ENCODE measurements at regions not wholly inside any gene's neighbourhood (a gene's known extent, or its start where the extent isn't known, plus 50 kb on each side); places are given as distances from the start of the nearest gene placed in this dataset.

DNA sequence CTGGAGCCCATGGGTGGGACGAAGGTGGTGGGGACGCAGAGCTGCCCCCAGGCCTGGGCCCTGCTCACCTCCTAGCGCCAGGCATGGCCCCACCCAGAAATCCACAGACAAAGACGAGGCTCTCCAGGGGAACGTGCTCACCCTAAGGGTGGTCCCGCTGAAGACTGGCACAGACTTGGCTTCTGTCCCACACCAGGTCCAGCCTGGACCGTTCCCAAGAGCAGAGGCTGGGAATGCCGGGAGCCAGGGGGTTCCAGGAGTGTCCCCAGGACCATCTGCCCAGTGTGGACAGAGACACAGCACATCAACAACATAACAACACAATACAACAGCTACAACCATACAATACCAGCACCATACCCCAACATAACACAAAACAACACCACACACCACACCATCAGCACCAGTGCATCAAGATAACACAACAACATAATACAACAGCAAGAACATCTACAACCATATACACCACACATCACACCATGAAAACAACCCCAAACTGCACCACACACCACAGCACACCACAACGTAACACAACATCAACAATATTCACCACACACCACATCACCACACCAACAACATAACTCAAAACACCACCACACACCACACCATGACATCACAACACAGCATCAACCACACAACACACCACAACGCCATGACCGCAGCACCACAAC lies 329.6 kb downstream of the ADGRD1 start:
- TF ChIP-seq, protein P1, sequence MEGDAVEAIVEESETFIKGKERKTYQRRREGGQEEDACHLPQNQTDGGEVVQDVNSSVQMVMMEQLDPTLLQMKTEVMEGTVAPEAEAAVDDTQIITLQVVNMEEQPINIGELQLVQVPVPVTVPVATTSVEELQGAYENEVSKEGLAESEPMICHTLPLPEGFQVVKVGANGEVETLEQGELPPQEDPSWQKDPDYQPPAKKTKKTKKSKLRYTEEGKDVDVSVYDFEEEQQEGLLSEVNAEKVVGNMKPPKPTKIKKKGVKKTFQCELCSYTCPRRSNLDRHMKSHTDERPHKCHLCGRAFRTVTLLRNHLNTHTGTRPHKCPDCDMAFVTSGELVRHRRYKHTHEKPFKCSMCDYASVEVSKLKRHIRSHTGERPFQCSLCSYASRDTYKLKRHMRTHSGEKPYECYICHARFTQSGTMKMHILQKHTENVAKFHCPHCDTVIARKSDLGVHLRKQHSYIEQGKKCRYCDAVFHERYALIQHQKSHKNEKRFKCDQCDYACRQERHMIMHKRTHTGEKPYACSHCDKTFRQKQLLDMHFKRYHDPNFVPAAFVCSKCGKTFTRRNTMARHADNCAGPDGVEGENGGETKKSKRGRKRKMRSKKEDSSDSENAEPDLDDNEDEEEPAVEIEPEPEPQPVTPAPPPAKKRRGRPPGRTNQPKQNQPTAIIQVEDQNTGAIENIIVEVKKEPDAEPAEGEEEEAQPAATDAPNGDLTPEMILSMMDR (IDR thresholded peaks at IDR 0.05; ENCODE audit: low read length) = no peak
- TF ChIP-seq EZH2 (IDR thresholded peaks at IDR 0.05; ENCODE audit: borderline replicate concordance, low read length) = no peak

All from OCI-LY1 (cell line).